OCI-LY3 (cell line): ENCODE measurements at regions not wholly inside any gene's neighbourhood (a gene's known extent, or its start where the extent isn't known, plus 50 kb on each side); places are given as distances from the start of the nearest gene placed in this dataset.
A peak's percentile ranks its signal among the peaks of the same experiment; 100 is the strongest.

Experiments used
- H2AFZ ChIP-seq: fragments of 200-600, 300-600 bp; shearing (Covaris generic); 2 replicates; pipeline ENCODE4 v1.6.0; 2014; ENCODE audit warnings: antibody characterized with exemption, low read depth, low read length
- H3K27ac ChIP-seq: fragments of 200-600, 300-600 bp; sonication (generic); 2 replicates; pipeline ENCODE4 v1.5.1; 2014; ENCODE audit warnings: mild to moderate bottlenecking, low read length, moderate library complexity, mixed read lengths
- H3K27me3 ChIP-seq: fragments of 200-600, 300-600 bp; sonication (generic); 2 replicates; pipeline ENCODE4 v1.6.1; 2014; ENCODE audit warnings: low read depth, low read length, mixed read lengths
- H3K36me3 ChIP-seq: fragments of 200-600, 300-600 bp; sonication (generic); replicated peaks from 2 replicates; pipeline ENCODE3; 2014; ENCODE audit warnings: low read depth, low read length, mixed read lengths
- H3K4me1 ChIP-seq: fragments of 300-600, 200-600 bp; sonication (generic); 2 replicates; pipeline ENCODE4 v1.6.1; 2014; ENCODE audit warnings: low read length, mixed read lengths
- H3K4me2 ChIP-seq: fragments of 200-600, 300-600 bp; sonication (generic); 2 replicates; pipeline ENCODE4 v1.6.1; 2014; ENCODE audit warnings: low read length, mixed read lengths
- H3K4me3 ChIP-seq: fragments of 300-600, 200-600 bp; sonication (generic); 2 replicates; pipeline ENCODE4 v1.5.1; 2014; ENCODE audit warnings: antibody characterized with exemption, mild to moderate bottlenecking, low read length, moderate library complexity
- H3K79me2 ChIP-seq: fragments of 300-600, 200-600 bp; shearing (Covaris generic); 2 replicates; pipeline ENCODE4 v1.6.1; 2014; ENCODE audit warnings: mild to moderate bottlenecking, low read length, mixed read lengths
- H3K9ac ChIP-seq: fragments of 300-600, 200-600 bp; shearing (Covaris generic); 2 replicates; pipeline ENCODE4 v1.6.0; 2014; ENCODE audit warnings: mild to moderate bottlenecking, low read length, moderate library complexity
- H3K9me3 ChIP-seq: fragments of 200-600, 300-600 bp; shearing (Covaris generic); 2 replicates; pipeline ENCODE4 v1.6.1; 2014; ENCODE audit warnings: low read length, mixed read lengths; ENCODE audit not compliant: insufficient read depth
- H4K20me1 ChIP-seq: fragments of 200-600, 300-600 bp; sonication (generic); 2 replicates; pipeline ENCODE4 v1.6.1; 2016; ENCODE audit warnings: low read length, mixed read lengths; ENCODE audit not compliant: insufficient read depth
- EZH2phosphoT487 ChIP-seq: fragments of 200-600 bp; shearing (Covaris generic); IDR thresholded peaks from 2 replicates; pipeline ENCODE4 v1.6.1; 2018; ENCODE audit warnings: antibody characterized with exemption, mixed run types, low read depth
- TF ChIP-seq, protein P1 (sequence below): fragments of 200-600, 300-600 bp; sonication (generic); IDR thresholded peaks from 2 replicates; pipeline ENCODE4 v1.5.1; 2014; ENCODE audit warnings: antibody characterized with exemption, low read length, low read depth

DNA sequence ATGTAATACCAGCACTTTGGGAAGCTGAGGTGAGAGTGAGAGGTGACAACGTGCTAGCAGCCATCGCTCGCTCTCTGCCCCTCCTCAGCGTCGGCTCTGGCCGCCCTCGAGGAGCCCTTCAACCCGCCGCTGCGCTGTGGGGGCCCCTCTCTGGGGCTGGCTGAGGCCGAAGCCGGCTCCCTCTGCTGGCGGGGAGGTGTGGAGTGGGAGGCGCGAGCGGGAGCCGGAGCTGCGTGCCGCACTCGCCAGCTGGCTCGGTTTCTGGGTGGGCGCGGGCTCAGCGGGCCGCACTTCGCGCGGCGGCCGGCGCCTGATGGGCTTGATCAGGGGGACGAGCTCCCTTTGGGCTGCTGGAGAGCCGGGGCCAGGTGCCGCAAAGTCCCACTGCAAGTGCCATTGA, 98.9 kb upstream of the UBASH3B start:
- Histone ChIP-seq H3K9me3 (no peaks in the 10 kb centered on the region), H3K36me3 (no peaks in the 10 kb centered on the region), H3K27ac (no peak overlapping the region), H2AFZ (no peak overlapping the region), H3K9ac (no peak overlapping the region), H3K4me1 (no peaks in the 10 kb centered on the region), H3K4me3 (no peak overlapping the region), H3K79me2 (no peaks in the 10 kb centered on the region), H4K20me1 (no peaks in the 10 kb centered on the region), H3K27me3 (no peaks in the 10 kb centered on the region), H3K4me2 (no peak overlapping the region)
- TF ChIP-seq, protein P1, sequence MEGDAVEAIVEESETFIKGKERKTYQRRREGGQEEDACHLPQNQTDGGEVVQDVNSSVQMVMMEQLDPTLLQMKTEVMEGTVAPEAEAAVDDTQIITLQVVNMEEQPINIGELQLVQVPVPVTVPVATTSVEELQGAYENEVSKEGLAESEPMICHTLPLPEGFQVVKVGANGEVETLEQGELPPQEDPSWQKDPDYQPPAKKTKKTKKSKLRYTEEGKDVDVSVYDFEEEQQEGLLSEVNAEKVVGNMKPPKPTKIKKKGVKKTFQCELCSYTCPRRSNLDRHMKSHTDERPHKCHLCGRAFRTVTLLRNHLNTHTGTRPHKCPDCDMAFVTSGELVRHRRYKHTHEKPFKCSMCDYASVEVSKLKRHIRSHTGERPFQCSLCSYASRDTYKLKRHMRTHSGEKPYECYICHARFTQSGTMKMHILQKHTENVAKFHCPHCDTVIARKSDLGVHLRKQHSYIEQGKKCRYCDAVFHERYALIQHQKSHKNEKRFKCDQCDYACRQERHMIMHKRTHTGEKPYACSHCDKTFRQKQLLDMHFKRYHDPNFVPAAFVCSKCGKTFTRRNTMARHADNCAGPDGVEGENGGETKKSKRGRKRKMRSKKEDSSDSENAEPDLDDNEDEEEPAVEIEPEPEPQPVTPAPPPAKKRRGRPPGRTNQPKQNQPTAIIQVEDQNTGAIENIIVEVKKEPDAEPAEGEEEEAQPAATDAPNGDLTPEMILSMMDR, result no peak
- TF ChIP-seq EZH2phosphoT487, result no peak

GRCh38 chr11:122538060-122538459, 117.5 kb upstream of the UBASH3B start:
- H3K4me3 ChIP-seq, result no peak overlapping the region
- H3K4me2 ChIP-seq, result no peak overlapping the region
- H3K4me1 ChIP-seq, result peaks cover 5% of the 10 kb centered on the region; the same call in 1 of the 2 replicates
- no peak overlapping the region for H3K9ac ChIP-seq
- H3K36me3 ChIP-seq, result no peaks in the 10 kb centered on the region
- H4K20me1 ChIP-seq, result no peaks in the 10 kb centered on the region
- H3K9me3 ChIP-seq, result no peaks in the 10 kb centered on the region
- H3K27me3 ChIP-seq, result no peaks in the 10 kb centered on the region
- no peaks in the 10 kb centered on the region for H3K79me2 ChIP-seq
- H2AFZ ChIP-seq, result no peak overlapping the region
- no peak overlapping the region for H3K27ac ChIP-seq
- TF ChIP-seq, protein P1, result no peak
- no peak for TF ChIP-seq EZH2phosphoT487

GRCh38 chr11:122524898-122525297, 130.6 kb upstream of the UBASH3B start:
- no peak overlapping the region for H3K4me3 ChIP-seq
- no peak overlapping the region for H2AFZ ChIP-seq
- H3K36me3 ChIP-seq, result no peaks in the 10 kb centered on the region
- TF ChIP-seq EZH2phosphoT487, result no peak
- TF ChIP-seq, protein P1, result no peak
- no peak overlapping the region for H3K4me2 ChIP-seq
- no peak overlapping the region for H3K9ac ChIP-seq
- H4K20me1 ChIP-seq, result no peaks in the 10 kb centered on the region
- H3K4me1 ChIP-seq, result peaks cover 8% of the 10 kb centered on the region
- peaks cover 6% of the 10 kb centered on the region; the same call in 1 of the 2 replicates for H3K27me3 ChIP-seq
- no peaks in the 10 kb centered on the region for H3K79me2 ChIP-seq
- H3K9me3 ChIP-seq, result no peaks in the 10 kb centered on the region
- no peak overlapping the region for H3K27ac ChIP-seq

DNA sequence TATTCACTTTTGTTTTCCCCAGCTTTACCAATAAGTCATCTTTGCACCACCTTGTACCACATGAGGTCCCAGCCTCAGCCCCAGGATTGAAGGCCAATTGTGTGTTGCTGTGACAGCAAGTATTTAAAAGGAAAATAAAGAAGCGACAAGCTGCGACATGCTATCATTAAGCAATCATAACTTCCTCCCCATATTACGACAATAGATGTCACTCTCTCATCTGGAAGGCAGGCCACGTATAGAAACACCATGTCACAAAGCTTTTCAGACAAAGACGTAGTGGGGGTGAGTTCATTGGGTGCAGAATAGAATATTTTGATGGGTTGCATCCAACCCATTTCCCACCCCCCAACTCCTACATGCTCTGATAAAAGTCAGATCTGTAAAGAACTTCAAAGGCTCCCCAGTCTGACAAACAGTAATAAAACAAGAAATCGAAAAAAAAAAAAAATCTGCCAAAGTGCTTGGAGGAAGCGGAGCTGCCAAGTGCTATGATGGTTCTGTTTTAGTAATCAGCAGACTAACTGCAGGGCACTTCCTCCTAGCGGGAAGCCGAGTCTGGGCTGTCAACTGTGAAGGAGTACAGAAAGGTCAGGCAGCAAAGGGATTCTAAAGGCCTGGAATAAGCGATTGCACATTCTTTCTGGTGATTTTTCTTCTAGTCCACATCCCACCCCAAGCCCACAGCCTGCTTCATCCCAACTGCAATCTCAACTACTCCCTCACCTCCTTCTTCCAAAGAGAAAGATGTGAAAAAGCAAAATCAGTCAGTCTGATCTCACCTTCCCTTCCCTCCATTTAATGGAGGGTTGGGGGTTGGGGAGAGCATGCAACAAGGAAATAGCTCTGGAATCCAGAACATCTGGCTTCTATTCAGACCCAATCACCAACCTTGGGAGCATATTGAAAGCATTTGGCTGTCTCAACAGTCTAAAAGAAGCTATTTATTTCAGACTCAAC, 131.4 kb upstream of the UBASH3B start:
- Histone ChIP-seq H3K9me3 (no peaks in the 10 kb centered on the region), H3K27ac (no peak overlapping the region), H3K36me3 (no peaks in the 10 kb centered on the region), H3K79me2 (no peaks in the 10 kb centered on the region), H3K9ac (no peak overlapping the region), H4K20me1 (no peaks in the 10 kb centered on the region), H3K4me2 (peak overlapping the region; percentile 27), H3K4me3 (no peak overlapping the region), H3K27me3 (0 out of 2 replicates have a peak, but pooled peaks cover 4% of the 10 kb centered on the region), H2AFZ (no peak overlapping the region), H3K4me1 (peaks cover 8% of the 10 kb centered on the region)
- TF ChIP-seq EZH2phosphoT487, result no peak
- TF ChIP-seq, protein P1, result no peak
